Peyer's patch (tissue), 4 donors: ENCODE measurements at regions not wholly inside any gene's neighbourhood (a gene's known extent, or its start where the extent isn't known, plus 50 kb on each side); places are given as distances from the start of the nearest gene placed in this dataset.

Experiments
- DNase-seq, 3 donors: peaks; one replicate each; pipeline ENCODE4 v3.0.0-alpha.2; 2017 to 2019
- H3K27ac ChIP-seq, 4 donors: fragments of 200-600 bp; sonication (generic); one replicate each; pipeline ENCODE4 v1.5.1; 2016 to 2019
- H3K27me3 ChIP-seq, 2 donors: fragments of 200-600 bp; sonication (generic); one replicate each; pipeline ENCODE4 v1.5.1; 2019
- H3K36me3 ChIP-seq, 3 donors: fragments of 200-600 bp; sonication (generic); one replicate each; pipeline ENCODE4 v1.5.1; 2016 to 2019
- H3K4me1 ChIP-seq, 4 donors: fragments of 200-600 bp; sonication (generic); one replicate each; pipeline ENCODE4 v1.5.1; 2016 to 2019
- H3K4me3 ChIP-seq, 4 donors: fragments of 200-600 bp; sonication (generic); 1 replicate in 3 of 4; 2 replicates in 1 of 4; pipeline ENCODE4 v1.5.1; 2016 to 2019; ENCODE audit warnings: mild to moderate bottlenecking in 1 of 4
- H3K9me3 ChIP-seq, 4 donors: fragments of 200-600 bp; sonication (generic); one replicate each; pipeline ENCODE4 v1.5.1; 2016 to 2019; ENCODE audit warnings: mild to moderate bottlenecking in 1 of 4
- POLR2A ChIP-seq, 2 donors: fragments of 450-650 bp; IDR thresholded peaks; one replicate each; pipeline ENCODE4 v1.5.1; 2017; ENCODE audit warnings: antibody characterized with exemption in 2 of 2, mild to moderate bottlenecking in 2 of 2, moderate library complexity in 2 of 2
- TF ChIP-seq, protein P1 (sequence below), 6 experiments: fragments of 450-650 bp in 4 of 6; fragments of 200-600 bp in 2 of 6; sonication (generic) in 1 of 6; IDR thresholded peaks; one replicate each; pipeline ENCODE4 v1.5.1; 2017 to 2019; ENCODE audit warnings: antibody characterized with exemption in 6 of 6, mild to moderate bottlenecking in 3 of 6, moderate library complexity in 1 of 6

GRCh38 chr20:39253051-39253755 is 291.1 kb downstream of the DHX35 start:
- H3K4me1 ChIP-seq, result no peaks in the 10 kb centered on the region
- H3K4me3 ChIP-seq, result no peak overlapping the region
- no peaks in the 10 kb centered on the region for H3K36me3 ChIP-seq
- H3K27me3 ChIP-seq, result no peaks in the 10 kb centered on the region
- DNase-seq, result no peak
- H3K27ac ChIP-seq, result no peak overlapping the region
- H3K9me3 ChIP-seq, result no peaks in the 10 kb centered on the region
- no peak for TF ChIP-seq POLR2A (IDR thresholded peaks at IDR 0.05)
- TF ChIP-seq, protein P1, sequence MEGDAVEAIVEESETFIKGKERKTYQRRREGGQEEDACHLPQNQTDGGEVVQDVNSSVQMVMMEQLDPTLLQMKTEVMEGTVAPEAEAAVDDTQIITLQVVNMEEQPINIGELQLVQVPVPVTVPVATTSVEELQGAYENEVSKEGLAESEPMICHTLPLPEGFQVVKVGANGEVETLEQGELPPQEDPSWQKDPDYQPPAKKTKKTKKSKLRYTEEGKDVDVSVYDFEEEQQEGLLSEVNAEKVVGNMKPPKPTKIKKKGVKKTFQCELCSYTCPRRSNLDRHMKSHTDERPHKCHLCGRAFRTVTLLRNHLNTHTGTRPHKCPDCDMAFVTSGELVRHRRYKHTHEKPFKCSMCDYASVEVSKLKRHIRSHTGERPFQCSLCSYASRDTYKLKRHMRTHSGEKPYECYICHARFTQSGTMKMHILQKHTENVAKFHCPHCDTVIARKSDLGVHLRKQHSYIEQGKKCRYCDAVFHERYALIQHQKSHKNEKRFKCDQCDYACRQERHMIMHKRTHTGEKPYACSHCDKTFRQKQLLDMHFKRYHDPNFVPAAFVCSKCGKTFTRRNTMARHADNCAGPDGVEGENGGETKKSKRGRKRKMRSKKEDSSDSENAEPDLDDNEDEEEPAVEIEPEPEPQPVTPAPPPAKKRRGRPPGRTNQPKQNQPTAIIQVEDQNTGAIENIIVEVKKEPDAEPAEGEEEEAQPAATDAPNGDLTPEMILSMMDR (IDR thresholded peaks at IDR 0.05), result no peak

DNA sequence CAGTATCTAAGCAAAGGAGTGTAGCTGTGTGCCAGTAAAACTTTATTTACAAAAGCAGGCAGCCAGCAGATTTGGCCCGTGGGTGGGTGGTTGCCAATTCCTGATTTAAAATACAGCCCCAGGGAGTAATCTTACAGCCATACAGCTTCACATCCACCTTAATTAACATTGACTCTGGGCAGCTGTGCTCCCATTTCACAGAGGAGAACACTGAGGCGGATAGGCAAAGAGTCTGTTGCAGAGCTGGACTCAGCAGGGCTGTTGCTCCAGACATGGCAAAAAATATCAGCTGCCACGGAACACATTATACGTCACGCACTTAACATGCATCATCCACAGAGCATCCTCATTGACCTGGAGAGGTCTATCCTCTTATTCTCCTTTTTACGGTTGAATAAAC is 289.9 kb downstream of the DHX35 start:
- Histone ChIP-seq H3K27ac (no peak overlapping the region), H3K9me3 (no peaks in the 10 kb centered on the region), H3K27me3 (no peaks in the 10 kb centered on the region), H3K4me1 (no peaks in the 10 kb centered on the region), H3K36me3 (no peaks in the 10 kb centered on the region), H3K4me3 (no peak overlapping the region)
- no peak for TF ChIP-seq POLR2A (IDR thresholded peaks at IDR 0.05)
- TF ChIP-seq, protein P1 (IDR thresholded peaks at IDR 0.05), result no peak
- DNase-seq, result no peak

DNA sequence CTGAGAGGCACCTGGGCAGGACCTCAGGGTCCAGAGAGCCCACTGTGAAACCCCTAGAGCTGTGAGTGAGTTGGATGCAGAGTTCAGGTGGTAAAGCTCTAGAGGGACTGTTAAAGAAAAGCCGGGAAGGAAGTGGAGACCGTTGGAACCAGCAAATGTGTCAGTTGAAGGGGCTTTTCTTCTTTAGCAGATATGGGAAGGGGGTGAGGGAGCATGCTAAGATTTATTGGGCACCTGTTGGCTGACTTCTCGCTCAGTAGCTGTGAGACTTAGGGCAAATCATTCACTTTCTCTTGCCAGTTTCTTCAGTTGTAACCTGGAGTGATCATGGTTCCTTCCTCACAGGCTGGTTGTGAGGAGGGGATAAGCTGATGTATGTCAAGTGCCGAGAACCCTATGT is 287.7 kb downstream of the DHX35 start:
- no peaks in the 10 kb centered on the region for H3K9me3 ChIP-seq
- no peak overlapping the region for H3K27ac ChIP-seq
- TF ChIP-seq, protein P1 (IDR thresholded peaks at IDR 0.05), result no peak
- TF ChIP-seq POLR2A (IDR thresholded peaks at IDR 0.05), result no peak
- no peaks in the 10 kb centered on the region for H3K4me1 ChIP-seq
- no peaks in the 10 kb centered on the region for H3K36me3 ChIP-seq
- no peak overlapping the region for H3K4me3 ChIP-seq
- H3K27me3 ChIP-seq, result no peaks in the 10 kb centered on the region
- DNase-seq, result no peak

DNA sequence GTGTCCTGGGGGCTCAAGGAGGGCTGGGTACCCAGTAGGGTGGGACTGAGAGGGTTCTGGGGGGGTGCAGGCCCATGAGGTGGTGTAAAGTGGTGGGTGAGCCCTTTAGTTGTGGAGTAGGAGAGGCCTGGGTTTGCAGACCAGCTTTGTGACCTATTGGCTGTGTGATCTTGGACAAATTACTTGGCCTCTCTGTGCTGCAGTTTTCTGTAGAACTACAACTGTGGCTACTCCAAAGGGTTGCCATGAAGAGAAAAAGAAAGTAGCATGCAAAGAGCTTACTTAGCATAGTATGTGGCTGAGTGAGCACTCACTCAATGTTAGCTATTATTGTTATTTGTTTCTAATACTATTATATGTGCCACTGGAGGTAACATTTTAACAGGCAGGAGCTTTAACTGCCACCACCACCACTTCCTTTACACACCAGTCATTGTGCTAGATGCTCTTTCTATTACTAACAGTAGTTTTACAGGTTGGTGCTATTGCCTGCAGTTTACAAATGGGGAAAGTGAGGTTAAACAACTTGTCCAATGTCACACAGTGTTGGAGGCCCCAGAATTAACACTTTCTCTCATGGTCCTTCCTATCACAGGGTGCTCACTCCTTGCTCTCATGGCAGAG is 286.8 kb downstream of the DHX35 start:
- H3K9me3 ChIP-seq, result no peaks in the 10 kb centered on the region
- H3K4me3 ChIP-seq, result no peak overlapping the region
- H3K27me3 ChIP-seq, result no peaks in the 10 kb centered on the region
- H3K36me3 ChIP-seq, result no peaks in the 10 kb centered on the region
- TF ChIP-seq POLR2A (IDR thresholded peaks at IDR 0.05), result no peak
- TF ChIP-seq, protein P1 (IDR thresholded peaks at IDR 0.05), result no peak
- no peak overlapping the region for H3K27ac ChIP-seq
- no peaks in the 10 kb centered on the region for H3K4me1 ChIP-seq
- no peak for DNase-seq

- Histone ChIP-seq H3K27me3 (no peaks in the 10 kb centered on the region), H3K4me1 (no peaks in the 10 kb centered on the region)
These were observed 286.2 kb downstream of the DHX35 start for GRCh38 chr20:39248171-39248861.

More at GRCh38 chr20:39248171-39248861, 286.2 kb downstream of the DHX35 start:
- Histone ChIP-seq H3K4me3 (no peak overlapping the region), H3K27ac (no peak overlapping the region), H3K36me3 (no peaks in the 10 kb centered on the region), H3K9me3 (no peaks in the 10 kb centered on the region)
- TF ChIP-seq POLR2A (IDR thresholded peaks at IDR 0.05), result no peak
- TF ChIP-seq, protein P1 (IDR thresholded peaks at IDR 0.05), result no peak
- no peak for DNase-seq
